Activated T-cell treated with anti-CD3 and anti-CD28 coated beads for 24 hours (primary cell): ENCODE measurements at regions not wholly inside any gene's neighbourhood (a gene's known extent, or its start where the extent isn't known, plus 50 kb on each side); places are given as distances from the start of the nearest gene placed in this dataset.
"Not testable (repeated sequence)": the region's sequence is repeated elsewhere in the genome, so short reads cannot be mapped to it uniquely, and the experiment has no call there.

Experiments
- DNase-seq: peaks from one replicate; pipeline ENCODE4 v3.0.0-alpha.2; 2020; ENCODE audit warnings: low read depth

DNA sequence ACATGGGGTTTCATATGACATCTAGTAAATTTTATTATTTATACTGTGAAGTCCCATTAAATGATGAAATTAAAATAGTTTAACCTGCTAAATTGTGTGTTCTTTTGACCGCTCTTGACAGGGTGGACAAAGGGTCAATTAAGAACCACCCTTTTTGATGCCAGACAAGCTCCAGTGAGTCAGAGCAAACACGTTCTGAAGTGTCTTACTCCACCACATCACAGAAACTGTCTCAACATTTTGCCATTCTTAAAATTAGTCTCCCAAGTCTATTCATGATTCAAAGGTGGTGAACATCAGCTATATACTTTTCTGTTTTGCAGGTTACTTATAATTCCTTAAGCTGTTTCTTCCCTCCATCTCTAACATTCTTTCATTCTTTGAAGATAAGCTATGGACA is 142.1 kb downstream of the SPATA31A6 start:
- not testable (repeated sequence) for DNase-seq

DNA sequence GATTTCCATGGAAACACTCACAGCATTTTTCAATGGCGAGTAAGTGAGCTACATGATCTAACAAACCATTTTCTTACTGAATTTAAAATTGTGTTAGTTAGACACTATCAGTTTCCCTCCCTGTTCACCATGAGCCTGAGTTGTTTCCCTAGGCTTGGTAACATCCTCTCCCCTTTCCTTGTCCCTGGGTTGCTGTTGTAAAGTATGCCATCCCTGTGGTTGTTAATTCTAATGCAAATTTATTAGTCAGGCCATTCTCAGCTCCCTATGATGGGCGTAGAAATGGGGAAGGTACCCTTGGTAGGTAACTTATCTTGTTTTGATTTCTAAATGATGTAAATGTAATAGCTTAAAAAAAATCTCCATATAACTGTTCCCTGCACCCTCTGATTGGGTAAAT is 143.0 kb downstream of the SPATA31A6 start:
- DNase-seq = not testable (repeated sequence)

DNA sequence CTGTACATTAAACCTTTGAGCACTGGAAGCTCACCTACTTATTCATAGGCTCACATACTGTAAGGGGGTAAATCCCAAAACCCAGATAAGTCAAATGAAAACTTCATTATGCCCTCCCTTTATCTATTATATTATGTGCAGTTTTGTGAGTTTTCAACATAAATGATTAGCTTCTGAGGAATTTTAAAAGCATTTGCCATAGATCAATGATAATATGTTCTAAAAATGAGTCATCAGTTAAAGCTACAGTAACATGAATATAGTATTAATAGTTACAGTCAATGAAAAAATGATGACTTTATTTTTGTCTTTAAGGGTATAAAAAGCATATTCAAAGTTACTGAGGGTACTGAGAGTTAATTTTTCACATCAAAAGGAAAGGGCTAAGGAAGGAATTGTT is 151.9 kb downstream of the SPATA31A6 start:
- not testable (repeated sequence) for DNase-seq

DNA sequence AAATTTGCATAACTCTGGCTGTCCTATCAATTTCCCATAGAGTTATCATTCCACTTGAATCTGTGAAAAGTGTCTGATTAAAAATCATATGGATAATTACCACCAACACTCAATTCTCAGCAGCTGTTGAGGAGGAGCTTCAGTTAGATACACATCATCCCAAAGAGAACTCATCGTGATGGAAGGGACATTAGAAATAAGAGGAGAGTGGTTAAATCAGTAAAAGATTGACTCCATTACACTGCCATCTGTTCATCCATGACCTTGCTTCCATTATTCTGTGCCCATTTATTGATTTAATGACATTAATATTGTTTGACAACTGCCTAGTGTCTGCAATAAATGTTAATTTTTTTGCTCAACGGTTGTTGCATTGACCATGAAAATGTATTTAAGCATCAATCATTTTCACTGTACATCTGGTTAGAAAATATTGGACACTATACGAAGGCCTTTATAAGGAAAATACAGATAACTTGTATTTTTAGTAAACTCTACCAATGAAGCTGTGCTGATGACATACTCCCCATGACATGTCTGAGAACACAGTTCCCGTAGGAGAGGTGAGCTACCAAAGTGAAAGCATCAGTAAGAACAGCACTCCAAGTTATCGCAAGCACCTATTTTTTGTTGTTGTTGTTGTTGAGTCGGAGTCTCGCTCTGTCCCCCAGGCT is 152.7 kb downstream of the SPATA31A6 start:
- not testable (repeated sequence) for DNase-seq

DNA sequence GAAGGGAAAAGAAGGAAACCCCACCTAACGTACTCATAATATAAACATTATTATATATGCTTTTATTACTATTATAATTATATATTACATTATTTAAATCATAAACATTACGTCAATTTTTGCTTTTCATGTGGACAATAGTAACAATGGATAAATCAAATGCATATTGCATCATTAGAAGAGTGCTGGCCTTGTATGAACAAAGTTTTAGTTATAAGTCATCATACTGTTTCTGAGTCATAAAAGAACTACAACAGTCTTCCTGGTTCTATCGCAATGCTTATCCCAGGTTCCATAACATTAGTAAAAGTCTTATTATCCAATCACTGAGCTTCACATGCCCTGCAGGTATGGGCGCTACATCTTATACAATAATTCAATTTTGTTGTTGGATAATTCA is 154.8 kb downstream of the SPATA31A6 start:
- not testable (repeated sequence) for DNase-seq

DNA sequence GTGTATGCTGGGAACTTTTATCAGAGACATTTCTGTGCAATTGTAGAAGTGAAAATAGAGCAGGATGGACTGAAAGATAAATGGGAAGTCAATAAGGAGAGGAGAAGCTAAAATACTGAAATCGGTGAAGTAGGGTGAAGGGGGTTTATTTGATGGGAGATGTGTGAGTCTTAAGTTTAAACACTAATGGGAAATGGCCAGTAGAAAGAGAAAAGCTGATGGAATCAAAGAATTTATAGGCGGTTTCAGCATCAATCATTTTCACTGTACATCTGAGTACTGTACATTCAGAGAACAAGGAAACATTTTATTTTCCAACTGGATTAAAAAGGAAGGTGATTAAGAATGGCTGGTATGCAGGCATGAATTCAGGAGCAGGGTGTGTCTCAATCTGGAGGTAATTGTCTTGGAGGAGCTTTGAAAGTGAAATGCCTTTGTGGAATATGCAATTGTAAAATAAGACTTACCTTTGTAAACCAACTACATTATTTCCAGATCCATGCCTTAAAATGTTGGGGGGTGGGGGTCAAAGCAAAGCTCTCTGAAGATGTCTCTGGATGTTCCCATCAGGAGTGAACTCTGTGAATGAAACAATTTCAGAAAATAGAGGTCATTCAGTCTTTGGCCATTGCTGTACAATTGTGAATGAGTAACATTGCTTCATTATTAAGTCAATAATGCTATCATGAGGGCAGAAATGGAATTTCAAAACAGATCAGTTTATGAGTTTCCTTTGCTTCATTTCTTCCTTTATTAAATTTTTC is 156.4 kb downstream of the SPATA31A6 start:
- DNase-seq = not testable (repeated sequence)

DNA sequence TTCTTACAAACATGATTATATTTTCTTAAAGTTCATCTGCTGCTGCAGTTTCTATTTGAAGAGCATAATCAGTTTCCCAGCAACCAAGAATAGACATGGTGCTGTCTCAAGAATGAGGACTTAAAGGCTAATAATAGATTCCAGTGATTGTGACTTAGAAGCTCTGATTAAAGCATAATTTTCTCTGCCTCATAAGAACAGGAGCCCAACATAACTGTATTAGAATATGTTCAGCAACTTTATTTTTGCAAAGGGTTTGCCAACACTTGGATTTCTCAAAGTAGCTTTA is 156.9 kb downstream of the SPATA31A6 start:
- not testable (repeated sequence) for DNase-seq

DNA sequence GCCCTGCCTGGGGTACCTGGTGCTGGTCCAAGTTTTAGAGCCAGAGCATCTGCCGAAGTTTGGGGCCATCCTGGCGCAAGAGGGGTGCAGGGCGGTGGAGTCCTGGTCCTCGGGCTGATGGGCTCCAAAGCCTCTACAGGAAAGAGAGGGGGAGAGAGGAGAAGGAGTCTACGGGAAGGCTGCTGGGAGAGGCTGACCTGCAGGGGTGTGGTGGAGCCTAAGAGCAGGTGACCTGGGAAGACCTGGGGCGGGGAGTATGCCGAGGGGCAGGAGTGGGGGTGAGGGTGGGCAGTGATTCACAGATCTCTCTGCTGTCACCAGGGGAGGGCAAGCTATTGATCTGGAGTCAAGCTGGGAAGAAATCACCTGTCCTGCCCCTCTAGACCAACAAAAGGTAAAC is 158.4 kb downstream of the SPATA31A6 start:
- DNase-seq = not testable (repeated sequence)

DNA sequence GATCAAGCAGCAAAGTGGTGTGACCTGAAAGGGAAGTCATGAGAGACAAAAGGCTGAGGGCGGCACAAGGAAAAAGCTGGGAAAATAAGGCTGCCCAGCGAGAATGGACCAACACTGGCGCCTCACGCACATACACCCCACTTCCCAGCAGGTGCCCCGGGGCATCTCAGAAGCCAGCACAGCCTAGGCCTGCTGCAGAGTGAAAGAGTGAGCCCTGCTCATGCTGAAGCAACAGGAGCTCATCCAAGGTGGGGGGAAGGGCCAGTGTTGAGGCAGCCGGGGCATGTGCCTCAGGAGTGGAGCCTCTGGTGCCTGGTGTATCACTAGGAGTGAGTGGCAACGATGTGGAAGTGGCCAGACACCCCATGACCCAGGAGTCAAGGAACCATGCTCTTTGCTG is 158.8 kb downstream of the SPATA31A6 start:
- DNase-seq = not testable (repeated sequence)

DNA sequence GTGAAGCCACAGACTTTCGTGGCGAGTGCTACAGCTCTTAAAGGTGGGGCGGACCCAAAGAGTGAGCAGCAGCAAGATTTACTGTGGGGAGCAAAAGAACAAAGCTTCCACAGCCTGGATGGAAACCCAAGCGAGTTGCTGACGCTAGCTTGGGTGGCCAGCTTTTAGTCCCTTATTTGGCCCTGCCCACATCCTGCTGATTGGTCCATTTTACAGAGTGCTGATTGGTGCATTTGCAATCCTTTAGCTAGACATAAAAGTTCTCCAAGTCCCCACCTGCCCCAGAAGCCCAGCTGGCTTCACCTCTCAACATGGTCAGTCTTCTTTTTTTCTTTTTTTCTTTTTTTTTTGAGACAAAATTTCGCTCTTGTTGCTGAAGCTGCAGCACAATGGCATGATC is 161.0 kb downstream of the SPATA31A6 start:
- not testable (repeated sequence) for DNase-seq

DNA sequence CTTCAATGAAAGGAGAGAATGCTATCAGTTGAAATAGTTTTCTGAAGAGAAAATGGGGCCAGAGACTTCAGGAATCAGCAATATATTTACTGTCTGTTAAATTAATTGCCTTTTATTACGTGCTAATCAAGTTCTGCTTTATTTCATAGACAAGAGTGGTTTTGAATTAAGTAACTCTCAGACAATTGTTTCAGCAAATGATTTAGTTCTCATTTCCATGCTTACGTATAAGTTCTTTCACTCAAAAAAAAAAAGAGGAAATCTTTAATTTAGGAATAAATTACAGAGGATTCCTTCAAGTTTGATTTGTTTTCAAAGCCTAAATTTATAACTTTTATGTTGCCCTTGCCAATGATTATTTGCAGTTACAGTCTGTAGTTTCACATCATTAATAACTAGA is 163.5 kb downstream of the SPATA31A6 start:
- DNase-seq = not testable (repeated sequence)

DNA sequence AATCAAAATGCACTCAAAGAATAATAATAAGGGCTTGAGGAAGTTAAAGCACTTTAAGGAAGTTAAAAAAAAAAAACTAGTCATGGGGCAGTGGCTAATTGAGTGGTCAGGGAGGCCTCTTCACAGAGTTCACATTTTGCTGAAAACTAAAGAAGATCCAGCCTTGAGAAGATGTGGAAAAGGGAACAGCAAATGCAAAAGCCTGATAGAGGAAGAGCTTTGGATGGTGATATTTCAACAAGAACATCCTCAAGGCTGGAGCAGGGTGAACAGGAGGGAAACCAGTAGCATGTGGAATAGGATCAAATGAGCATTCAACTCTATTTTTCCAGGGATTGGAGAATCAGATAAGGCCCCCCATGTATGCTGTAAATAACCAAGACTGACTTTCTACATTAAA is 165.7 kb downstream of the SPATA31A6 start:
- not testable (repeated sequence) for DNase-seq

DNA sequence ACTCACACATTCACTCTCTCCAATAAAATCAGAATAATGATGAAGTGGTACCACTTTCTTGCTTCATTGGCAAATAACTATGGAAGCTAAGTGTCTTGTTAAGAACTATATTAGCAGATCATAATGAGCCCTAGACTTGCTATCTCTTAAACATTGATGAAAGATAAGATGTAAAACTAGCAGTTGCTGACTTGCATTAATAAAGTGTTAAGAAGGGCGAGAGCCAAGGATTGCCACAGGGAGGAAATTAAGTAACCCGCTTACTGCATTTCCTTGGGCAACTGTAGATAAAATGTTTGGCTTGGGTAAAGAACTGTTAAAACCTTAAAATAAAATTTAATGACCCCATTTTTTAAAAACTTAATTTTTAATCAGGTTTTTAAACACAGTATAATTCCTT is 167.0 kb downstream of the SPATA31A6 start:
- not testable (repeated sequence) for DNase-seq

DNA sequence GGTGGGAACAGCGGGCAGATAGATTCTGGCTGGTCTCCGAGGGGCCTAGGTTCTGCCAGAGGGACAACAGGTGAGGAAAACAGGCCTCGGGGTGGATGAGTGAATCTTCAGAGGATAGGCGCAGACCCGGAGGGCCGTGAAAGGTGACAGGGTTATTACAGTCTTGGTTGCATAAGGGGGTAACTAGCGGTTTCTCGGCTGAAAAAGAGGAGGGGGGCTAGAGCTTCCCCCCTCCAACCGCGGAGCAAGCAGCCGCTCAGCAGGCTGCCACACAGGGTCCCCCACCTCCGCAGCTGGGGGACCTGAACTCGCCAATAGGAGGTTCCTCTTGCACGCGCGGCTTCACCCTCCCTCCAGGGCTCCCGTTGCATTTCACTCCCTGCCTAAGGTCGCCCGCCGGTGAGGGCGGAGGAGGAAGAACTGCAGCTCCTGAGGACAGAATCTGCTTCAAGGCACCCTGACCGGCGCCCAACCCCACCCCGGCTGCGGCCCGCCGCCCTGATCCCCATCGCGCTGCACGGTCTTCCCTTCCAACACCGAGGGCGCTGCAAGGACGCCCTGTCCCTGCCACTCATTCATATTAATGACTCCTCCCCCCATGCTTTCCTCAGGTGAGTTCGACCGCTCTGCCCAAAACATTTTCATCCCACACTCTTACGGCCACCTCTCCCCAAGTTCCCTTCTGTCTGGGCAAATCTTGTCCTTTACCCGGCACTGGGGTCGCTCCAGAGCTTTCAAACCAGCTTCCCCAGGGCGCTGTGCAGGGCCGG is 174.3 kb downstream of the SPATA31A6 start:
- DNase-seq = not testable (repeated sequence)

DNA sequence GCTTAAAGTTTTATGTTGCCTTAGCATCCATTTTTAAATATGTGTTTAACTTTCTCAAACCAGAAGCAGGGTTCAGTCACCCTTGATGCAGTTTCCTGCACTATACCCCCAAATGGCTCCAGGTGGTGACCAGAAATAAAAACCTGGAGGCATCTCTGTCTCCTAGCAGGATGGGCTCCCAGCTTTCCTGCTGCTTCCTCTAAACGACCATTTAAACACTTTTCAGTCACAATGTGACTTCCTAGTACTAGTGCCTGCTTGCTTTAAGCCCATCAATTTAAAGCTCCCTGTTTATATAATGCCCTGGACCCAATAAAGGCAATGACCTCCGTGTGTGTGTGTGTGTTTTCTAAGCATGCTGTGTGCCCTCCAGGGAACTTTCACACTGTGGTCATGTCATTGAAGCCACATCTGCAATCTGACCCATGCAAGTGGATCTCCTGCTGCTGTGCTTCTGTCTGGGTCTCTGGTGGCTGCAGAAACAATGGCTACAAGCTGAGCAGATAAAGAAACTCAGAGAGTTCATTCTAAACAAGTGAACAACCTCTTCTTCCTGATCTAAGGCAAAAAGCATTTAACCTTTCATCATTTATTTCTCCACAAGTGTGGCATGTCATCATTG is 175.3 kb downstream of the SPATA31A6 start:
- not testable (repeated sequence) for DNase-seq

DNA sequence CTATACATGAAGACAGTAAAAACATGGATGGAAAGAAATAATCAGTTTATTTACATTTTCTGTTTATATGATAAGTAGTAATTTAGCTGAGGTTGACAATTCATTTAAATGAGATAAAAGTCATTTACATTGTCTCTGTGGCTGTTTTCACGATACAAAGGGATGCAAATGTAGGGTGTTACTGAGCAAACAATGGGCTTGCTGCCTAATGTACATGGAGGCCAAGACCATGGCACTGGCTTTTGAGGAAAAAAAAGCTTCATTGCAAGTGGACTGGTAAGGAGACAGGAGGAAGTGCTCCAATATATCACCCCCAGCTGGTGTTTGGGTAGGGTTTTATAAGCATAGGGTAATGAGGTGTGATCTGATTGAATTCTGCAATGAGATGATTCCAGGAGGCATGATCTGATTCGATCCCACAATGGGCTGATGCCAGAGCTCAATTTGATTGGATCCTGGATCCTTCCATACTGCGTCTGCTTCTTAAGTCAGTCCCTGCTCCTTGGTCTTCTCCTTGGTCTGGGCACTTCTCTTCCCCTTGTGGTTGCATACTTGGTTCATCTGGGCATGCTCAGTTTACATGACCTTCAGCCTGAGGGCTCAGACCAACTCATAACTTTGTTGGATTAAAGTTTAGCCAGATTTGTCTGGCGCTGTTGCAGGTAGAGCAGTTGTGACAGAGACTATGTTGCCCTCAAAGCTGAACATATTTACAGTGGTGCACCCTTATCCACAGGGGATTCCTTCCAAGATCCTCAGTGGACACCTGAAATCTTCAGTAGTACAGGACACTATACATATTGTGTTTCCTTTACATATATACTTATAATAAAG is 181.2 kb downstream of the SPATA31A6 start:
- DNase-seq = not testable (repeated sequence)

DNA sequence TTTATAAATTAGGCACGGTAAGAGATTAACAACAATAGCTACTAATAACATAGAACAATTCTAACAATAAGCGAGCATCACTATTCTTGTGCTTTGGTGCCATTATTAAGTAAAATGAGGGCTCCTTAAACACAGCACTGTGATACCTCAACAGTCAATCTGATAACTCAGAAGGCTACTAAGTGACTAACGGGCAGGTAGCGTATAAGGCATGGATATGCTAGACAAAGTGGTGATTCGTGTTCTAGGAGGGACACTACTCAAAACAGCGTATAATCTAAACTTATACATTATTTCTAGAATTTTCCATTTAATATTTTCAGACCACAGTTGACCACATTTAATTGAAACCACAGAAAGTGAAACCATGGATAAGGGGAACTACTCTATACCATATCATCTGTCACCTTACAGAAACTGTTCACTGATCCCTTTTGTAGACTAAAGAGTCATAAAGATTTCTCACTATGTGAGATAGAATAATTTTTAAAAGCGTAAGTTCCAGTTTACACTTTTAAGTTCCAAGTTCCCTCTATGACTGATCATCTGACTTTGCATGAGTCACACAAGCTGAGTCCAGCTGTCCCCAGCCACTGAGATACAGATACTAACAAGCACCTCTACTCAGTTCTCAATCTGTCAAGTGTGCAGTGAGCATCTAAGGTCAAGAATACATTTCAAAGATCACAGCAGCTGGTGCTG is 181.9 kb downstream of the SPATA31A6 start:
- not testable (repeated sequence) for DNase-seq

DNA sequence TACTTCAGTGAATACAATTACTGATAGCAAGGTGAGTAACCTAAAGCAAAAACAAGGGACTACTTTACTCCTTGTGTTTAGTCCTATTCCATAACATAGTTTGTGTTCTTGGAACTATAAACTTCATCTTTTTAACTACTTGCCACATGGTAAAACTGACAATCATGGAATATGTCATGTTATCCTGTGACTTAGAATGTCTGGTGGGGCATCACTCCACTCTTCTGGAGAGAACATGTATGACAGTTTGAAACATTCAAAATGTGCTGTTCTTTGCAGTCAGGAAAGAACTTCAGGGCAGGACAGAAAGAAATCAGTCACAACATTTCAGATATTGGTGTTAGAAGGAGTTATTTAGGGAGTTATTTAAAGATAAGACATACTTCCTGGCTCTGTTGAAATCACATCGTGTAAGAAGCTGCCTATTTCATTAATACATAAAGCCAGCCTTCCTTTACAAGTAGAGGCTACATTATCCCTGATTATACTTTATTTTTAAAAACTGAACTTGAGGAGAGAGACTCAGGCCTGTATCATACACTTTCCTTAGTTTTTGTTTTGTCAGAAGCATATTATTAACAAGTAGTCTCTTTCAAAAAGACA is 184.9 kb downstream of the SPATA31A6 start:
- DNase-seq = not testable (repeated sequence)

DNA sequence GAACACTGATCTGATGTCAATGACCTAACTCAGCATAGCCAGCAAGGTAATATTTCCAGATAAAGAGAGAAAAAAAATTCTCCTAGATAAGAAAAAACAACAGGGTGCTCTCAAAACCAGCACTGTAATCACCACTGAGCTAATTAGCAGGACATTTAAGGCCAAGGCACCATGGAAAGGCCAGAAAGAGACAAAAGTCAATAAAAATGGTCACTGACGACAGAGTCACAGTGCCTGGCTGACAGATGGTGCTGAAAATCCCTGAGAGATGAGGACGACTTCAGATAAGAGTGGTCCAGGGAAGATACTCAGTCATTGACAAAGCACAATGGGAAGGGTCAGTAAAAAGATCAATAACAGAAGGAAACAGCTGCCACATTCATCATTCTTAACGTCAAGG is 186.7 kb downstream of the SPATA31A6 start:
- DNase-seq = not testable (repeated sequence)

DNA sequence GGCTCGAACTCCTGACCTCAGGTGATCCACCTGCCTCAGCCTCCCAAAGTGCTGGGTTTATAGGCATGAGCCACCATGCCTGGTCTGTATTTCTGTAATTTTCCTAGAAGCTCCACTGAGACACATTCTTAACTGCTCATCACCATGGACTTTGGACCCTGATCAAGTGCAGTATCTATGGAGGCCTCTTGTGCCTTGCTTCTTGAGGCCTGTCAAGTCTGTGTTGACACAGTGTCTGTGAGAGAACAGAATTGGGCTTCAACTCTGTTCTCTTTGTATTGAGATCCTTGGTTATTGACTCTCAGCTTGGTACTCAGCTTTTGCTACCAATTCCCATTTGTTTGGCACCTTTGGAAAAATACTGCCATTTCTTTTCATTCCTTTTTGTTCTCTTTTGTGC is 188.0 kb downstream of the SPATA31A6 start:
- DNase-seq = not testable (repeated sequence)
